ENCODE measurements at regions not wholly inside any gene's neighbourhood (a gene's known extent, or its start where the extent isn't known, plus 50 kb on each side); places are given as distances from the start of the nearest gene placed in this dataset.

DNA sequence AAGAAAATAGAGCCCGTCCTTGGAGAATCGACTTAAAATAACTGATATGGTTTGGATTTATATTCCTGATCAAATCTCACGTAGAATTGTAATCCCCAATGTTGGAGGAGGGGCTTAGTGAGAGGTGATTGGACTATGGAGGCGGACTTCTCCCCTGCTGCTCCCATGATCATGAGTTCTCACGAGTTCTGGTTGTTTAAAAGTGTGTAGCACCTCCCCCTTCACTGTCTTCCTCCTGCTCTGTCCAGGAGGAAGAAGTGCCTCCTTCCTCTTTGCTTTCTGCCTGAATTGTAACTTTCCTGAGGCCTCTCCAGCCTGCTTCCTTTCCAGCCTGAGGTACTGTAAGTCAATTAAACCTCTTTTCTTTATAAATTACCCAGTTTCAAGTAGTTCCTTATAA lies 529.2 kb downstream of the HAO1 start:
- DNase-seq (ENCODE audit: low spot score), result no peak

DNA sequence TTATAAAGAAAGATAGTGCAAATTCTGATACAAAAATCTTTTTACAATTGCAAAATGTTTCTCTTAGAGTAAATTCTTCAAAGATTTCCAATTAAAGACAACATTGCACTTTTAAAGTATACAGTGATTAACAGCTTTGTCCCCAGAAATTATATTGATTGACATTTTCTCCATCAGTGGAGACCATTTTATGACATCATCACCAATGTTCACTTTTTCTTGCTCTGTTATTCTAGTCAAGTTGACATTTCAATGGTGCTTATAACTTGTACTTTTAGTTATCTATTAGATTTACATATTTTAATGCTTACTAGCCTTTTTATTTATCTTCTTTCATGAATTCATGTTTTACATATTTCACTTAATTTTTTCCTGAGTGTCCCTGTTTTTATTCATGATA lies 524.8 kb downstream of the HAO1 start:
- no peak for DNase-seq (ENCODE audit: low spot score)

GRCh38 chr20:7416382-7416781 lies 523.9 kb downstream of the HAO1 start:
- DNase-seq (ENCODE audit: low spot score), result no peak

- DNase-seq (ENCODE audit: low spot score), result no peak
Observed at GRCh38 chr20:7420345-7420744, 519.9 kb downstream of the HAO1 start.

GRCh38 chr20:7426890-7427496 lies 513.3 kb downstream of the HAO1 start:
- no peak for DNase-seq (ENCODE audit: low spot score)

GRCh38 chr20:7428946-7429345 lies 511.3 kb downstream of the HAO1 start:
- DNase-seq (ENCODE audit: low spot score), result no peak

- DNase-seq (ENCODE audit: low spot score), result no peak
Observed at GRCh38 chr20:7432612-7433011, 507.6 kb downstream of the HAO1 start.

GRCh38 chr20:7437311-7437710 lies 502.9 kb downstream of the HAO1 start:
- DNase-seq (ENCODE audit: low spot score), result no peak

DNA sequence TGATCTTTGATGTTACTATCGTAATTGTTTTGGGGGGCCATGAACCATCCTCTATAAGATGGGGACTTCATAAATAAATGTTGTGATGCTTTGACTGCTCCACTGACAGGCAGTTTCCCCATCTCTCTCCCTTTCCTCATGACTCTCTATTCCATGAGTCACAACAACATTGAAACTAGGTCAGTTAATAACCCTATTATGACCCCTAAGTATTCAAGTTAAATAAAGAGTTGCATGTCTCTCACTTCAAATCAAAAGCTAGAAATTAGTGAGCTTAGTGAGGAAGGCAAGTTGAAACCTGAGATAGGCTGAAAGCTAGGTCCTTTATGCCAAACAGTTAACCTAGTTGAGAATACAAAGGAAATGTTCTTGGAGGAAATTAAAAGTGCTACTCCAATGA lies 491.0 kb downstream of the HAO1 start:
- DNase-seq (ENCODE audit: low spot score), result no peak

DNA sequence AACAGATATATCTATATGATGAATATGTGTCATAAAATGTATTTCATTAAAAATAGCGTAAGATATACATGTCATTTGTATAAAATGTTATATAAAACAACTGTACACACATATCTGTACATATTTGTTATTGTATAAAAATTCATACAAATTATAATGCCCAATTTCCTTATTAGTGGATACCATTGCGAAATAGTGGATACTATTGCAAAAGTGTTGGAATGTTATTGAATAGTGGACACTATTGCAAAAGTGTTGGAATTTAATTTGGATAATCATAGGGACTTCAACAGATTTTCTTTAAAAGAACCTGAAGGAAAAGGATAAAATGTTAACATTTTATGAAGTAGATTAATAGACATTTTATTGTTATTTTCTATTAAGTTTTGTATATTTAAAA lies 487.4 kb downstream of the HAO1 start:
- no peak for DNase-seq (ENCODE audit: low spot score)

GRCh38 chr20:7454047-7454446 lies 486.2 kb downstream of the HAO1 start:
- DNase-seq (ENCODE audit: low spot score), result no peak

GRCh38 chr20:7458459-7458858 lies 481.8 kb downstream of the HAO1 start:
- DNase-seq (ENCODE audit: low spot score), result no peak

- DNase-seq (ENCODE audit: low spot score), result no peak
Observed at GRCh38 chr20:7459083-7459482, 481.2 kb downstream of the HAO1 start.

GRCh38 chr20:7463290-7463689 lies 477.0 kb downstream of the HAO1 start:
- DNase-seq (ENCODE audit: low spot score), result no peak

DNA sequence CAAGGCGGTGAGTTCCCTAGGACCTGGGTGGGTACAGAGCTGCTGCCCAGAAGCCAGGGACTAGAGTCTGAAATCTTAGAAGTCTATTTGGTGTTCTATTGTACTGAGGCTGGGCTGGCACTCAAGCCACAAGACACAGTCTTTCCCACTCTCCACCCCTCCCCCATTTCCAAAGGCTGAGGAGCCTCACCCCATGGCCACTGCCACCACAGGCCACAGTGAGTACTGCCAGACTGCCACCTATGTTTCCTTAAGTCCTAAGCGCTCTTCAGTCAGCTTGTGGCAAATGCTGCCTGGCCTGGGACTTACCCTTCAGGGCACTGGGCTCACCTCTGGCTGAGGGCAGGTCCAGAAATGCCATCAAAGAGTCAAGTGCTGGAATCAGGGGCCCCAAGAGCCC lies 469.3 kb downstream of the HAO1 start:
- no peak for DNase-seq (ENCODE audit: low spot score)

- no peak for DNase-seq (ENCODE audit: low spot score)
Observed at GRCh38 chr20:7490288-7490687, 450.0 kb downstream of the HAO1 start.

- no peak for DNase-seq (ENCODE audit: low spot score)
Observed at GRCh38 chr20:7492257-7492656, 448.0 kb downstream of the HAO1 start.

- no peak for DNase-seq (ENCODE audit: low spot score)
Observed at GRCh38 chr20:7493311-7493710, 446.9 kb downstream of the HAO1 start.

DNA sequence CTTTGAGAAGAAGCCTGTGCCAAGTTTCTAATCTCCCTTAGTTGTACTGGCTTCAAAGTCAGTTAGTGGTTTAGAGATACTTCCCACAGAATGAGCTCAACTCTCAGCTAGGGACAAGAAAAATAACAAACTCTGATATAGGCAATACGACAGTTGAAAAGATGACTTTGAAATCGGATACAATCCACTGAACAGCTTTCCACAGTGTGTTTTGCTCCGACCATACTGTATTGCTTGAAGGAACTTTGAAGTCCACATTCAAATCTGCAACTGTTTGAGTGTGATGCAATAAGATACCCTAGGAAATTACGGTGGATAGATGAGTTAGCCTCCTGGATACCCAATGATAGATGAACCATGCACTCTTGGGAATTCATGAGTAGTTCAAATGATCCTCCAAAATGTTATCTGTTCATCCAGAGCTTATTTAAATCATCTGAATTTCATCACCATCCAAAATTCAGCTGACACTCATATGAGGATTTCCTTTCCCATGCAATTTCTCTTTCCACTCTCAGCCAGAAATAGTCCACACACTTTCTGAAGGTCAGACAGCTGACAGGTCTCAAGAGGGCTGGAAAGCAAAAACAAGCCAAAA lies 443.8 kb downstream of the HAO1 start:
- DNase-seq (ENCODE audit: low spot score), result no peak

- no peak for DNase-seq (ENCODE audit: low spot score)
Observed at GRCh38 chr20:7497985-7498384, 442.3 kb downstream of the HAO1 start.

- DNase-seq (ENCODE audit: low spot score), result no peak
Observed at GRCh38 chr20:7499201-7499600, 441.1 kb downstream of the HAO1 start.

DNA sequence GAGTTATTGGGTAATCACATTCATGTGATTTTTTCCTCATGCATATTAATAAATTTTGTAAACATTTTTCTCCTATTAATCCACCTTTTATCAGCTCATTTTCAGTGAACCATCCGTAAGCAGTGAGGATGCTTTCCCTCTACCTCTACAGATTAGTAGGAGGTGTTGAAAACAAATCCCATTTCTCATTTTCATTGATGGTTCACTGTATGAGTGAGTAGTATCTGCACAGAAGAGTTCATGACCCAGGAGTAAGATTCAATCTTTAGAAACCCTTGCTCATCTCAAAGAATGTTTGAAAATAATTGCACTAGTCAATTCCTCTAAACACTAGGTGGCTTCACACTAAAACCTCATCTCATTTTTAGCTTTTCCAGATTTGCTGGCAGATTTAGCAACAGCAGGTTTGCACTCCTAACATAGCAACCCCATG lies 440.0 kb downstream of the HAO1 start:
- DNase-seq (ENCODE audit: low spot score), result no peak

DNA sequence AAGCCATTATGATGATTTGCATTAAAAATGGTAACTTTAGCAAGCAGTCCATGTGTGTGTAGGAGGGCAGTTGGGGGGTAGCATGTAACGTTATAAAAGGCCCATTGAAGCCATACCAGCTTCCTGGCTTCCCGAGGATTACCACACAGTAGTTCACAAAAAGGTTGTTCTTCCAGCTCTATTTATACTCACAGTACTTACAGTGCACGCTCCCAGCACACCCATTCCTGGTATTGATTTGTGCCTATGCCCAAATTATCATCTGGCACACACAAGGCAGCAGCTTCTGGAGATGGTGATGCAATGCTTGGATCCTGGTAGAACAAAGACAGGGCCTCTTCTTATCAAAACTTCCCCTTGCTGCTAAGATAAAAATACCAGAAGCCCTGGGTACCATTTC lies 436.8 kb downstream of the HAO1 start:
- DNase-seq (ENCODE audit: low spot score), result no peak

DNA sequence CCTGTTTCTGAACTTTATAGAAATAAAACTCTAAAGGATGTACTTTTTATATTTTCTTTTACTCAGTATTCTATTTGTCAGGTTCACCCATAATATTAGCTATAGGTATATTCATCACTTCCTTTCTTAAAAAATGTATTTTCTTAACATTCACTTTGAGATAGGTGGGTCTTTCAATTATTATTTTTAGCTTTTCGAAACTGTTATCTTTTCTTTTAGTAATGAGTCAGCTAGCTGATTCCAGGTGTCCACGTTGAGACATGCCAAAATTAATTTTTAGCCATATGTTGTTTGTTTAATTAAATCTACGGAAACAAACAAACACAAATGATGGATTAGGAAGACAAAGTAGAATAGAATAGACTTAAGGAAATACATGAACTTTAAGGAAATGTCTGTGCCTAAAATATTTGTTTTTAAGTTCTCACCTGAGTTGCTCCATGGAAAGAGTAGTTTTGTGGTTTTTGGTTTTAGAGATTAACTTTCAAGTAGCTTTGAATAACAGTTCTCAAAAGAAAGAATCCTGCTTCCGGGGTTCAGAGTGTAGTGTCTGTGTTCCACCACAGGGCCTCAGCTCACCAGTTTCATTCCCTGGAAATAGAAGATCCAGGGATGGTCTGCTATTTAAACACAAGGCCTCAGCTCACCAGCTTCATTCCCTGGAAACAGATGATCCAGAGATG lies 435.0 kb downstream of the HAO1 start:
- DNase-seq (ENCODE audit: low spot score), result no peak
